ENCODE measurements at regions not wholly inside any gene's neighbourhood (a gene's known extent, or its start where the extent isn't known, plus 50 kb on each side); places are given as distances from the start of the nearest gene placed in this dataset.

- DNase-seq (ENCODE audit: low read depth) = no peak
Measured at GRCh38 chr3:118556983-118557382, 477.7 kb downstream of the IGSF11 start.

GRCh38 chr3:118557513-118557912 is 477.1 kb downstream of the IGSF11 start:
- DNase-seq (ENCODE audit: low read depth) = no peak

- no peak for DNase-seq (ENCODE audit: low read depth)
Measured at GRCh38 chr3:118559286-118559685, 475.4 kb downstream of the IGSF11 start.

- DNase-seq (ENCODE audit: low read depth) = no peak
Measured at GRCh38 chr3:118564800-118565199, 469.8 kb downstream of the IGSF11 start.

- DNase-seq (ENCODE audit: low read depth) = no peak
Measured at GRCh38 chr3:118573912-118574311, 460.7 kb downstream of the IGSF11 start.

GRCh38 chr3:118577055-118577777 is 457.4 kb downstream of the IGSF11 start:
- DNase-seq (ENCODE audit: low read depth) = no peak

GRCh38 chr3:118578559-118578958 is 456.1 kb downstream of the IGSF11 start:
- DNase-seq (ENCODE audit: low read depth) = no peak

GRCh38 chr3:118587037-118587741 is 447.5 kb downstream of the IGSF11 start:
- no peak for DNase-seq (ENCODE audit: low read depth)

GRCh38 chr3:118587847-118588246 is 446.8 kb downstream of the IGSF11 start:
- DNase-seq (ENCODE audit: low read depth) = no peak

GRCh38 chr3:118593277-118593670 is 441.4 kb downstream of the IGSF11 start:
- DNase-seq (ENCODE audit: low read depth) = no peak

GRCh38 chr3:118597184-118597583 is 437.5 kb downstream of the IGSF11 start:
- DNase-seq (ENCODE audit: low read depth) = no peak

GRCh38 chr3:118607915-118608820 is 426.5 kb downstream of the IGSF11 start:
- no peak for DNase-seq (ENCODE audit: low read depth)

GRCh38 chr3:118618247-118619040 is 416.2 kb downstream of the IGSF11 start:
- DNase-seq (ENCODE audit: low read depth) = no peak

- DNase-seq (ENCODE audit: low read depth) = no peak
Measured at GRCh38 chr3:118626453-118626852, 408.2 kb downstream of the IGSF11 start.

GRCh38 chr3:118628704-118629341 is 405.8 kb downstream of the IGSF11 start:
- DNase-seq (ENCODE audit: low read depth) = peak; percentile 27

GRCh38 chr3:118629821-118630220 is 404.8 kb downstream of the IGSF11 start:
- DNase-seq (ENCODE audit: low read depth) = no peak

GRCh38 chr3:118635711-118636110 is 398.9 kb downstream of the IGSF11 start:
- DNase-seq (ENCODE audit: low read depth) = no peak

- no peak for DNase-seq (ENCODE audit: low read depth)
Measured at GRCh38 chr3:118636841-118637240, 397.8 kb downstream of the IGSF11 start.

- no peak for DNase-seq (ENCODE audit: low read depth)
Measured at GRCh38 chr3:118637846-118638245, 396.8 kb downstream of the IGSF11 start.

- no peak for DNase-seq (ENCODE audit: low read depth)
Measured at GRCh38 chr3:118641608-118642007, 393.0 kb downstream of the IGSF11 start.

- no peak for DNase-seq (ENCODE audit: low read depth)
Measured at GRCh38 chr3:118671192-118671591, 363.5 kb downstream of the IGSF11 start.
